HepG2 (cell line): ENCODE measurements at regions not wholly inside any gene's neighbourhood (a gene's known extent, or its start where the extent isn't known, plus 50 kb on each side); places are given as distances from the start of the nearest gene placed in this dataset.

Source experiments
- ATAC-seq: fragments of 200-7000 bp; cut with Tn5 transposase; 3 replicates; pipeline ENCODE4 v1.9.1; 2020; ENCODE audit warnings: mild to moderate bottlenecking, moderate library complexity
- BruUV-seq: library from RNA; stranded (reverse); fragments of 400-500 nt; replicated peaks from 2 replicates; lab custom pipeline; 2021; lab: Mats Ljungman, UMichigan
- CTCF ChIA-PET: fragments of 300-600 bp; formaldehyde crosslinking; extraction: SDS; loops from one replicate; lab custom pipeline; 2021; ENCODE audit warnings: low total read pairs, inconsistent platforms, low intra/inter-chr PET ratio; lab: Yijun Ruan, JAX
- POLR2A ChIA-PET: fragments of 350-600 bp; sonication (Branson Sonifier 250); formaldehyde crosslinking; loops from one replicate; lab custom pipeline; 2020; ENCODE audit warnings: antibody characterized with exemption, inconsistent platforms; lab: Yijun Ruan, JAX
- DNase-seq: peaks from one replicate; pipeline ENCODE4 v3.0.0-alpha.2; 2015; ENCODE audit warnings: low spot score
- FAIRE-seq: peaks from 3 replicates; lab custom pipeline; 2011; peaks lifted over from hg19 to GRCh38; lab: Jason Lieb, UNC
- H2AFZ ChIP-seq: one replicate; pipeline ENCODE4 v1.6.1; 2011; ENCODE audit warnings: low read length, inconsistent platforms
- H3K27ac ChIP-seq: fragments of 300-600 bp; 3 replicates; pipeline ENCODE4 v1.8.0; 2011; ENCODE audit warnings: mixed run types, mild to moderate bottlenecking, mixed read lengths, low read length, inconsistent platforms; ENCODE audit not compliant: insufficient read depth; ENCODE audit errors: extremely low read length
- H3K27me3 ChIP-seq, 2 experiments: fragments of 200-600 bp in 1 of 2; 2 replicates in 1 of 2; 3 replicates in 1 of 2; pipeline versions ENCODE4 v1.6.0 to v1.8.0; 2011; ENCODE audit warnings: low read length in 2 of 2, mild to moderate bottlenecking in 2 of 2, moderate library complexity in 2 of 2, inconsistent platforms in 1 of 2; ENCODE audit not compliant: insufficient read depth in 2 of 2, control insufficient read depth in 1 of 2
- H3K36me3 ChIP-seq, 2 experiments: fragments of 200-600 bp in 1 of 2; replicated peaks in 1 of 2; 2 replicates in 1 of 2; 3 replicates in 1 of 2; pipeline versions ENCODE4 v1.5.1 to v1.8.0; 2011; ENCODE audit warnings: low read length in 2 of 2, inconsistent platforms in 1 of 2; ENCODE audit not compliant: insufficient read depth in 2 of 2, control insufficient read depth in 1 of 2
- H3K4me1 ChIP-seq: 2 replicates; pipeline ENCODE4 v1.5.1; 2012; ENCODE audit warnings: low read length, inconsistent platforms; ENCODE audit not compliant: insufficient read depth
- H3K4me2 ChIP-seq: 2 replicates; pipeline ENCODE4 v1.6.0; 2011; ENCODE audit warnings: low read depth, low read length, inconsistent platforms
- H3K4me3 ChIP-seq, 3 experiments: fragments of 200-600 bp in 1 of 3; sonication (generic), shearing (Covaris generic) in 1 of 3; replicated peaks in 1 of 3; 2 replicates each; pipeline ENCODE4 v1.5.1; 2011 to 2016; ENCODE audit warnings: low read length in 3 of 3, inconsistent platforms in 2 of 3, low read depth in 2 of 3, mild to moderate bottlenecking in 2 of 3, control low read depth in 1 of 3, mixed read lengths in 1 of 3; ENCODE audit not compliant: insufficient read depth in 1 of 3
- H3K79me2 ChIP-seq: one replicate; pipeline ENCODE4 v1.6.1; 2011; ENCODE audit warnings: low read length, inconsistent platforms; ENCODE audit not compliant: insufficient read depth
- H3K9ac ChIP-seq: 2 replicates; pipeline ENCODE4 v1.6.0; 2011; ENCODE audit warnings: mild to moderate bottlenecking, low read depth, low read length, inconsistent platforms; ENCODE audit not compliant: insufficient read depth
- H3K9me3 ChIP-seq: 2 replicates; pipeline ENCODE4 v1.5.1; 2012; ENCODE audit warnings: mild to moderate bottlenecking, low read length
- H4K20me1 ChIP-seq: 2 replicates; pipeline ENCODE4 v1.6.0; 2011; ENCODE audit warnings: inconsistent platforms, mild to moderate bottlenecking, low read length, moderate library complexity; ENCODE audit not compliant: insufficient read depth
- AKNA ChIP-seq: sonication (generic); formaldehyde crosslinking; IDR thresholded peaks from 2 replicates; pipeline ENCODE4 v1.4.0; 2020; ENCODE audit warnings: missing genetic modification reagents, borderline replicate concordance
- GPN1 ChIP-seq: sonication (generic); formaldehyde crosslinking; IDR thresholded peaks from 2 replicates; pipeline ENCODE4 v1.5.1; 2020; ENCODE audit warnings: missing genetic modification reagents, borderline replicate concordance
- HOXA5 ChIP-seq: sonication (generic); formaldehyde crosslinking; IDR thresholded peaks from 2 replicates; pipeline ENCODE4 v1.4.0; 2020; ENCODE audit warnings: missing genetic modification reagents
- MBD4 ChIP-seq: IDR thresholded peaks from 2 replicates; pipeline ENCODE4 v1.6.1; 2012; ENCODE audit warnings: low read length, inconsistent platforms, borderline replicate concordance
- PCBP1 ChIP-seq: fragments of 200-400 bp; formaldehyde crosslinking; IDR thresholded peaks from 2 replicates; pipeline ENCODE4 v1.6.1; 2017; ENCODE audit warnings: mild to moderate bottlenecking, low read depth, low read length, borderline replicate concordance
- RAD21 ChIP-seq: fragments of 450-650 bp; formaldehyde crosslinking; IDR thresholded peaks from 2 replicates; pipeline ENCODE4 v1.5.0; 2020; ENCODE audit warnings: mild to moderate bottlenecking
- REST ChIP-seq, 2 experiments: IDR thresholded peaks; 2 replicates each; pipeline ENCODE4 v1.6.1; 2011 to 2012; ENCODE audit warnings: low read length in 2 of 2, borderline replicate concordance in 1 of 2, low read depth in 1 of 2, mild to moderate bottlenecking in 1 of 2, moderate library complexity in 1 of 2
- THYN1 ChIP-seq: sonication (generic); formaldehyde crosslinking; IDR thresholded peaks from 2 replicates; pipeline ENCODE4 v1.8.1; 2023; ENCODE audit warnings: low read depth, mild to moderate bottlenecking, moderate library complexity, missing genetic modification reagents, borderline replicate concordance
- TRIM24 ChIP-seq: sonication (generic); formaldehyde crosslinking; IDR thresholded peaks from 2 replicates; pipeline ENCODE4 v1.8.0; 2022; ENCODE audit warnings: mild to moderate bottlenecking, missing genetic modification reagents
- ZBTB3 ChIP-seq: sonication (generic); formaldehyde crosslinking; IDR thresholded peaks from 2 replicates; pipeline ENCODE4 v1.4.0; 2020; ENCODE audit warnings: low read depth, mild to moderate bottlenecking, moderate library complexity, missing genetic modification reagents, borderline replicate concordance
- ZNF619 ChIP-seq: sonication (generic); formaldehyde crosslinking; IDR thresholded peaks from 2 replicates; pipeline ENCODE4 v1.4.0; 2020; ENCODE audit warnings: mild to moderate bottlenecking, missing genetic modification reagents
- WGBS: methylation state at CpG from one replicate; pipeline ENCODE4 v1.1.6; 2017; ENCODE audit warnings: low lambda C conversion rate; 5-methylcytosine and 5-hydroxymethylcytosine counted together
- in situ Hi-C: cut with HindIII; loops from 2 replicates; pipeline ENCODE4 v1.10.0; 2017; ENCODE audit warnings: low pct_unique_long_range_greater_than_20kb; ENCODE audit not compliant: extremely low pct_ligation_motif_present
- intact Hi-C: fragments of 100-400 bp; cut with micrococcal nuclease; formaldehyde crosslinking; loops from one replicate; pipeline ENCODE4 v1.10.0; 2022; ENCODE audit not compliant: unreplicated experiment
- TF ChIP-seq, protein P1 (sequence below): sonication (generic); formaldehyde crosslinking; IDR thresholded peaks from 2 replicates; pipeline ENCODE4 v1.5.0; 2020; ENCODE audit warnings: missing genetic modification reagents

DNA sequence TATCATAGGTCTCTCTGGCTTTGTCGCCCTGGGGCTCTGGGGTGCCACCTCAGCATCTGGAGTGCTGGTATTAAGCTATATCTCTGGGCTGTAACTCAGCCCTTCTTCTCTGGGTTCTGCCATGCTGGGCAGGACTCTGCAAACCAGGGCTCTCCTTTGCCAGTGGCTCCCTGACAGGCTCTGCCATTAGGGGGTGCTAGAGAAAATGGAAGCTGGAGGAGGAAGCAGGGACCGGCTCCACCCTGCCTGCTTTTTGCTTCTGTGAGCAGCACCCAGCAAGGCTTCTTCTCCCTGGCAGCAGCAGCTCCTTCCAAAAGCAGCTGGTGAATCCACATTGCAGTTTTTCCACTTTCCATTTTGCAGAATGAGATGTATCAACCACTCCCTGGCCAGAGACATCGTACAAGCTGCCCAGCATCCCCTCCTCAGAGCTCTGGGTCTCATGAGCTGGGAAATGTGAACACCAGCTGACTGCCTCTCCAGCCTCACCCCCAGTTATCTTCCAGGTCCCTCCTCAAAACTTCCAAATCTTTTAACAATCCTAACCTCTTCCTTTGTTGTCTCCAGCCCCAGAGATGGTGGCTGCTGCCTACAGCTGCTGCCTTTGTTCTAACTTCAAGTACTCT lies 165.0 kb downstream of the ABHD5 start (continued):
- TF ChIP-seq ZNF619 (CRISPR knock-in tag) (no peak), THYN1 (no peak), TRIM24 (CRISPR knock-in tag) (no peak), MBD4 (no peak), HOXA5 (CRISPR knock-in tag) (0 out of 2 replicates have a peak, but pooled peaks have one; percentile 26), RAD21 (CRISPR knock-in tag) (0 out of 2 replicates have a peak, but pooled peaks have one; percentile 27), REST (IDR thresholded peaks at IDR 0.05; ENCODE audit: borderline replicate concordance in 1 of 2, low read depth in 1 of 2, low read length in 2 of 2) (no peak)

DNA sequence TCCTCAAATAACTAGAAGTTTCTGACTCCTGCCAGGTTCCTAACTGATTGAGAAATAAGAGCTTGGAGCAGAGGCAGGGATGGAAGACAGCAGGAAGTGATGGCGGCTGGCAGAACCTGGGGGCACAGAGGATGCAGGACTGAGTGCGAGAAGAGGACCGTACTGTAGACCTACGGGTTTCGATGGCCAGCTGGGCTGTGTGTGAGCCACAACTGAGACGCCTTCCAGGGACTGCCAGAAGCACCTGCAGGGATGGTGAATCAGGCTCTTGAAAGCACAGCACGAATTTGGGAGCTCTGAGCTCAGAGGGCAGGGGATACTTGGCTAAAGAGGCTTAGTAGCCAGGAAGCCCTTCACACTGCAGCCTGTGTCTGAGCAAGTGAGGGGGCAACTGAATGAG lies 165.6 kb downstream of the ABHD5 start:
- intact Hi-C loops (loop anchor here (10.0 kb wide), 1 partner anchor 258 kb away; no protein-coding TSS in a partner anchor), in situ Hi-C loops (loop anchor here (10.0 kb wide), 1 partner anchor 258 kb away; no protein-coding TSS in a partner anchor)
- no peak overlapping the region for H3K27ac ChIP-seq
- WGBS, result 0% methylated on average over 5 of the region's 7 CpGs
- H3K36me3 ChIP-seq, result no peaks in the 10 kb centered on the region
- no peak for FAIRE-seq
- ChIA-PET POLR2A (no interaction called here), CTCF (interaction anchor here (0.7 kb wide), 1 partner anchor 342 kb away, joined by 3 read pairs; no protein-coding TSS in a partner anchor)
- no peak for ATAC-seq
- H4K20me1 ChIP-seq, result no peaks in the 10 kb centered on the region
- no TSS peak for BruUV-seq
- H3K4me3 ChIP-seq, result no peak overlapping the region
- no peak for DNase-seq
- H3K27me3 ChIP-seq, result peaks cover 2 to 7% of the 10 kb centered on the region in 2 experiments; a peak in 4 of 5 replicates
- no peak overlapping the region for H3K4me2 ChIP-seq
- H3K9me3 ChIP-seq, result no peaks in the 10 kb centered on the region
- no peak overlapping the region for H2AFZ ChIP-seq
- H3K4me1 ChIP-seq, result no peaks in the 10 kb centered on the region
- no peak overlapping the region for H3K9ac ChIP-seq
- H3K79me2 ChIP-seq, result no peaks in the 10 kb centered on the region
- TF ChIP-seq, protein P1, sequence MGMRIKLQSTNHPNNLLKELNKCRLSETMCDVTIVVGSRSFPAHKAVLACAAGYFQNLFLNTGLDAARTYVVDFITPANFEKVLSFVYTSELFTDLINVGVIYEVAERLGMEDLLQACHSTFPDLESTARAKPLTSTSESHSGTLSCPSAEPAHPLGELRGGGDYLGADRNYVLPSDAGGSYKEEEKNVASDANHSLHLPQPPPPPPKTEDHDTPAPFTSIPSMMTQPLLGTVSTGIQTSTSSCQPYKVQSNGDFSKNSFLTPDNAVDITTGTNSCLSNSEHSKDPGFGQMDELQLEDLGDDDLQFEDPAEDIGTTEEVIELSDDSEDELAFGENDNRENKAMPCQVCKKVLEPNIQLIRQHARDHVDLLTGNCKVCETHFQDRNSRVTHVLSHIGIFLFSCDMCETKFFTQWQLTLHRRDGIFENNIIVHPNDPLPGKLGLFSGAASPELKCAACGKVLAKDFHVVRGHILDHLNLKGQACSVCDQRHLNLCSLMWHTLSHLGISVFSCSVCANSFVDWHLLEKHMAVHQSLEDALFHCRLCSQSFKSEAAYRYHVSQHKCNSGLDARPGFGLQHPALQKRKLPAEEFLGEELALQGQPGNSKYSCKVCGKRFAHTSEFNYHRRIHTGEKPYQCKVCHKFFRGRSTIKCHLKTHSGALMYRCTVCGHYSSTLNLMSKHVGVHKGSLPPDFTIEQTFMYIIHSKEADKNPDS (CRISPR knock-in tag), result no peak
- no peak for TF ChIP-seq ZBTB3 (CRISPR knock-in tag)
- TF ChIP-seq GPN1 (CRISPR knock-in tag), result no peak
- TF ChIP-seq AKNA (CRISPR knock-in tag), result no peak
- TF ChIP-seq PCBP1, result no peak
